Hindlimb muscle (tissue), 1 donor: ENCODE measurements at regions not wholly inside any gene's neighbourhood (a gene's known extent, or its start where the extent isn't known, plus 50 kb on each side); places are given as distances from the start of the nearest gene placed in this dataset.

Experiments
- DNase-seq: peaks from one replicate; pipeline ENCODE4 v3.0.0-alpha.2; 2013

DNA sequence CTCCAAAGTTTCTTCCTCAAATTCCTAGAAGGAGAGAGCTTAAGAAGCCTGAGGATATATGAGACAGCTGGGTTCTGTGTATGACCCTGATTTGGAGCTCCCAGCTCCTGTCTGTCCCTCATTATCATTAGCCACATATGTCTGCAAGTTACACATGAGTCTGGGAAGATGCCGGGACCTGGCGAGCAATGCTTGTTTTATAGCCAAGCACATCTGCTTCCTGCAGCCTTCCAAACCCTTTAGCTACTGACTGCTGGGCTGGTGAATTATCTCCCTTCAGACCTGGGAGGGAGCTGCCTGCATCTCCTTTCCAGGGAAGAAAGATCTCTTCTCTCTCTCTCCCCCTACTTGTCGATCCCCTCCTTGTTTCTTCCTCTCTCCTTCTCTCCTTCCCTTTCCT, 556.7 kb upstream of the BOD1L1 start:
- peak; percentile 82 for DNase-seq

GRCh38 chr4:14184767-14185166, 557.2 kb upstream of the BOD1L1 start:
- DNase-seq: no peak

DNA sequence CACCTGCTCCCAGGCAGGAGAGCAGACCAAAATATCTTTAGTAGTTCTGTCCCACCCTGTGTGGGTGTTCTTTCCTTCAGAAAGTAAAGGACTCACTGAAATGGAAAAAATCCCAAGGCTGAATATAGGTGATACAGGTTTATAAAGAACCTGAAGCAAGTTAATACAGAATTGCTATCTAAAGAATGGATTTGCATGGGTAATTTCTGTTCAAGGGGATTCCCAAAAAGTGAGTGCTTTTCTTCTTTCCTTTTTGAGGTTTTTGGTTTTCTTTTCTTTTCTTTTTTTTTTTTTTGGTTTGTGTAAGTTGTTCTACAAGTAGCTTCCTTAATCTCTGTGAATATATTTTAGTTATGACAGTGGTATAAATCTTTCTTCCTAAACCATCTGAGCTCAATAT, 560.7 kb upstream of the BOD1L1 start:
- DNase-seq: no peak

DNA sequence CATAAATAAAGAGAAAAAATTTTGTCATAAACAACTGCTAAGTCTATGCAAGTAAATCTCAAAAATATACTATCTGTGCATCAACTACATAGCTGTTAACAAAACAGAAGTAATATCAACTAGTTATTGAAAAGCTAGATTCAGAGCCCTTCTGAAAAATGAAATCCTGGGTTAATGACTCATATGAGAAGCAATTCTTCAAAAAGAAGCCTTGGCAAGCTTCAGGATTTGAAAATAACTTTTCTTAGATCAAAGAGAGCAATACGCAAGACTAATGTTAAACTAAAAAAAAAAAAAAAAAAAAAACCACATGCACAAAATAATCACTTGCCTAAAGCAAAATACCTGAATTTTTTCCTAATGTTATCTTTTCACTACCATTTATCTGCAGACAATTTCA, 566.1 kb upstream of the BOD1L1 start:
- DNase-seq: no peak

- DNase-seq: peak; percentile 67
These were observed 568.6 kb upstream of the BOD1L1 start for GRCh38 chr4:14196131-14196530.

DNA sequence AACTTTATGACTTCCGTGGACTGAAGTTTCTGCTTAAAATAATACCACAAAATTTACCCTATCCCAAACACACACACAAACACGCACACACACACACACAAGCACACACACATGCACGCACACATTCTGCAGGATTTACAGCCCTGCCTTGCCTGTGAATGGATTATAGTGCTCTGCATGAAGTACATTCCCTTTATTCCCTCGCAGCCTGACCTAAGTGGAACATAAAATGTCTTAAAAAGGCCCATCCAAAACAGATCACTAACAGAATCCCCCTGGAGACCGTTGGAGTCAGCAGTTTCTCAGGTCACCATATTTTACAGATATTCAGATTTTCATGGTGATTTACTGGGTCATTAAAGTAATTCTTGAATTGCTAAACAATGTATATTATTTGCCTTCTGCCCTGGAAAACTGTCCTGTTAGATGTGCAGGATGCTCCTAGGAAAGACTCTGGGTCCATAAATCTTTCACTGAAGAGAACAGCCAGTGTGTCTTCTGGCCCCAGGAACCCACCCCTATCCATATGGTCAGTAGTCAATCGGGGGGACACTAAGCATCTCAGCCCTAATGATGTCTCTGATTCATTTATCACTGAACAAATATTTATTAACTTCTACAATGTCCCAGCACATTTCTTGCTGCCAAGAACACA, 587.7 kb upstream of the BOD1L1 start:
- no peak for DNase-seq

DNA sequence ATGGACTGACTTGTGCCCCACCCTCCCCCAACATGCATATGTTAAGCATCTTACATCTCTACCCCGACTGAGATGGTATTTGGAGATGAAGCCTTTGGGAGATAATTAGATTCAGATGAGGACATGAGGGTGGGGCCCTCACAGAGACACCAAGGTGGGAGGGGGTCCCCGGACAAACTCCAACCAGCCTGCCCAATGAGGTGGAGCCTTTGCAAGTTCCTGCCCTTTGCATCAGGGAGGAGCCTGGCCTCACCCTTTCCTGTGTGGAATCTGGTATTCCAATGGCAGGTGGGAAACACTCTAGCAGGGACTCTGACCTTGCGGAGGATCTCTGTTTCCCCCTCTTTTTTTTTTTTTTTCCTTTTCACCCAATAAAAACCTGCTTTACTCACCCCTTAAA, 589.9 kb upstream of the BOD1L1 start:
- no peak for DNase-seq

GRCh38 chr4:14218641-14219040, 591.1 kb upstream of the BOD1L1 start:
- DNase-seq: no peak

DNA sequence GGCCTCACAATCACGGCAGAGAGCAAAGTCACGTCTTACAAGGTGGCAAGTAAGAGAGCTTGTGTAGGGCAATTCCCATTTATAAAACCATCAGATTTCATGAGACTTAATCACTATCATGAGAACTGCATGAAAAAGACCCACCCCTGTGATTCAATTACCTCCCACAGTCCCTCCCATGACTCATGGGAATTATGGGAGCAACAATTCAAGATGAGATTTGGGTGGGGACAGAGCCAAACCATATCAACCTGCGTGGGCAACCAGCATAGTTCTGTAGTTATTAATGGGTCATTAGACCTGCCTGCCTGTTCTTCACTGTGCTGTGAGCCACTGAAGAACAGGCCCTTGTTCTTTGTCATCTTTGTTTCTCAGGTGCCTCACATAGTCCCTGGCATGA, 593.7 kb upstream of the BOD1L1 start:
- no peak for DNase-seq

GRCh38 chr4:14222377-14223029, 595.0 kb upstream of the BOD1L1 start:
- DNase-seq: no peak

DNA sequence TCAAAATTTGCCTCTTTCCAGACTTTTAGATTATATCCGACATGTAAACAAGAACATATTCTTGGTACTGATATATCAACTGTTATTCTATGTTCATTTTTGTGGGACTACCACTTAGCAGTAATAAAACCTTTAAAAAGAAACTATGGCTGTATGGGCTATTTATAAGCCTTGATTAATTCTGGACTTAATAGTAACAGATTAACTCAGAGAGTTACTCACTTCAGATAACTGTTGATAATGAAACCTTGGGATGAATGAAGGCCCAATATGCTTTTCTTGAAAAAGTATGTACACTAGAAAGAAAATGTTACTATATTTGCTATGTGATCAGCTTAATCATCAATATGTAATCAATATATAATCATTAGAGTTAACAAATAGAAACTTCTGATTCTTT, 595.9 kb upstream of the BOD1L1 start:
- DNase-seq: no peak

DNA sequence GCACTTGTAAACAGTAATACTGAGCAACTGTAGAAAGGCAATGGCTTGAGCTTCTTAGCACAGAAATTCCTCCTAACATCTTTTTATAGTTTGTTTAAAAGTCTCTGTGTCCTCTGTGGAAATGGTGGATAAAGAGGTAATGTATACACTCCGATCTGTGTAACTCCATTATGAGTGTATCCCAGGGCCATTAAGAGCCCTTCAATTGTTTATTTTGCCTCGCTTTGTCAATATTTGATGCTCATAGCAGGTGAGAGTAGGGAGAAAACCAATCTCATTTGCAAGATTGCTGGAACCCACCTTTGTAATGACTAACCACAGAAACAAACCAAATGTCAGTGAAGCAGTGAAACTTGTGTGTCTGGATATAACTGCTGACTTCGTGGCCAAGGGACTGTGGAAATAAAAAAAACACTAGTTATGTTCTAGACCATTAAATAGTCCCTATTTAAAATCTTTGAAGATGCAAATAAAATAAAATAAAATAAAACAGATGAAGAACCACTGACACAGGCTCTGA, 598.2 kb upstream of the BOD1L1 start:
- DNase-seq: no peak

- no peak for DNase-seq
These were observed 605.6 kb upstream of the BOD1L1 start for GRCh38 chr4:14233126-14233525.

DNA sequence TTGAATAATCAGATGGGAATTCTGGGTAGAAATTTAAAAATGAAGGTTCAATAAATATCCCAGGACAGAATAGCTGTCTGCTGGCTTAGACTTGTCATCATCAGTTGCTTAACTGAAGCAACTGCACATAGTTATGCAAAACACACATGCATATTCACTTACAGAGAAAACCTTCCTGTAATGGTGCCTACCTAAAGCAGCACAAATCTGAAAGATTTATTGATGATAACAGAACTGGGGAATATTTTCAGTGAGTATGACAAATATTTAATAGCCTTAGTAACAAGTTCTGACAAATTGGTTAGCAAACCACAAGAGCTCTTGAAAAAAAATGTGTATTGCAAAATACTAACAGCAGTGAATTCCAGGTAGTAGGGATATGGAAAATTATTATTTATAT, 606.8 kb upstream of the BOD1L1 start:
- no peak for DNase-seq

- DNase-seq: no peak
These were observed 608.8 kb upstream of the BOD1L1 start for GRCh38 chr4:14236359-14236758.

DNA sequence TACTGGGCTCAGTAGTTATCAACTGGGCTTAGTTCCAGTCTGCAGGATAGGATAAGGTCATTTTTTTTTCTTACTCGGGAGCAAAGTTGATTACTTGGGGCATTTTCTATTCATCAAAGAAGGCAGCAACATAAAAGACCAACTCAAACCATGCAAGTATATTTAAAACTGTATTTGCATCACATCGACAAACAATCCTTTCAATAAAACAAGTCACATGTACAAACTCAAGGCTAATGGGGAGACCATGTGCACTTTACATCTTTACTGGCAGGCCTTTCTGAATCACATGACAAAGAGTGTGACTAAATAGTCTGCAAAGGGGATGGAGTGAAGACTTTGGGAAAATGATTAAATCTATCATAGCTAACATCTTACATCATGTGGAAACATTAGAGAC, 610.4 kb upstream of the BOD1L1 start:
- no peak for DNase-seq

GRCh38 chr4:14241574-14241973, 614.0 kb upstream of the BOD1L1 start:
- DNase-seq: no peak

GRCh38 chr4:14247767-14248166, 620.2 kb upstream of the BOD1L1 start:
- DNase-seq: no peak

GRCh38 chr4:14249226-14249625, 621.7 kb upstream of the BOD1L1 start:
- no peak for DNase-seq

DNA sequence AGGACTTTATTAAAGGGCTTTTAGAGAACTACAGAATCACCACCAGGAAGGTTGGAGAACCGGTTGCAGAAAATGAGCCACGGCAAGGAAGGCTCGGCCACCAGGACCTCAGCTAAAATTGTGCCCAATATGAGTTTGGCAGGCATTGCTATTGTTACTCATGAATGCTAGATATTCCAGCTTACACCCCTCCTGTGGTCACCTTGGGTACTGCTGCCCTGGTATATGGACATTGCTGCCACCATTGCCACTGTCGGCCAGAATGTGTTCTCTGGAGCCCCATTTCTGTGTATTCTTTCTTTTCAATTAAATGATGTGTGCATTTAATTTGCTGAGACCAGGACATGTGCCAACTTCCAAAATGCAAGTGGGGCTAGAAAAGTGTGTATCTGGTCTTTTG, 626.7 kb upstream of the BOD1L1 start:
- no peak for DNase-seq

DNA sequence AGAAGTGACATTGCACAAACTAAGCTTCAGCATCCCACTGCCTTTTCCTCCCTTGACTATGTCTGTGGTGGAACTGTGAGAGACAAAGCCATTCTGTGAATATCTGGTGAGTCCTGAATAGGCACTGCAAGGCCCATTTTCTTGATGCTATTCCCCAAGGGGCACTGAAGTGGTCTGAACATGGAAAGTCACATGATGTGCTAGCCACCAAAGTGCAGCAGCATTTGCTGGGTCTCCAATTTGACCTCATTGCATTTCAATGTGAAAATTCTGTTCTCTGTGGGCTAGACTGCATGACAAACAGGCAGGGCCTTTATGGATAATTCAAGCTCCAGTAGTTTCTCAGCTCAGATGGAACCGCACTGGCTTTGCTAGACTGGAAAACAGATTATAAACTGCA, 627.4 kb upstream of the BOD1L1 start:
- DNase-seq: no peak

DNA sequence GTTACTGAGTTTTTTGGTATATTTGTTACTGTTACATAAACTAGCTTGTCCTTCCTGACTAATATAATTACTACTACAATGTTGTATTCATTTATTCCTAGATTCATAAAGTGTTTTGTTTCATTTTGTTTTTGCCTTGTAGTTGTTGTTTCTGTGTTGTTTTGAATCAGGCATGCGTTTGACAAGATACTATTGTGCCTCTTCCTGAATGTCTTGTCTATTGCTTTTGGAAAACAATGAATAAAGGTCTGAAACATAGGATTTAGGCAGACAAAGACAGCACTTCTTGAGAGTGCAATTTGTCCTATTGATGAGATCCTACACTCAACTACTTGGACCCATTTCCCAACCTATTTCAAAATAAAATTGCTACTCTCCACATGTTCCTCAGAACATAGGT, 630.4 kb upstream of the BOD1L1 start:
- no peak for DNase-seq

- no peak for DNase-seq
These were observed 632.4 kb upstream of the BOD1L1 start for GRCh38 chr4:14259936-14260335.

GRCh38 chr4:14260591-14260990, 633.1 kb upstream of the BOD1L1 start:
- no peak for DNase-seq

GRCh38 chr4:14262221-14262620, 634.7 kb upstream of the BOD1L1 start:
- DNase-seq: no peak
